Neural progenitor cell (in vitro differentiated cells): ENCODE measurements at regions not wholly inside any gene's neighbourhood (a gene's known extent, or its start where the extent isn't known, plus 50 kb on each side); places are given as distances from the start of the nearest gene placed in this dataset.

Source experiments
- DNase-seq: peaks from one replicate; pipeline ENCODE4 v3.0.0-alpha.2; 2016; ENCODE audit warnings: low spot score
- H2AFZ ChIP-seq: fragments of 200-600 bp; sonication (generic); replicated peaks from 2 replicates; pipeline ENCODE4 v1.6.1; 2016; ENCODE audit warnings: antibody characterized with exemption
- H3F3A ChIP-seq: fragments of 200-600 bp; sonication (generic); 2 replicates; pipeline ENCODE4 v1.6.1; 2016; ENCODE audit warnings: antibody characterized with exemption, low read depth
- H3K27ac ChIP-seq: fragments of 200-600 bp; sonication (generic); 2 replicates; pipeline ENCODE4 v1.5.1; 2016; ENCODE audit warnings: mild to moderate bottlenecking
- H3K27me3 ChIP-seq: fragments of 200-600 bp; sonication (generic); 2 replicates; pipeline ENCODE4 v1.6.1; 2016; ENCODE audit warnings: mild to moderate bottlenecking, moderate library complexity
- H3K36me3 ChIP-seq: fragments of 200-600 bp; sonication (generic); 2 replicates; pipeline ENCODE4 v1.5.1; 2016
- H3K4me1 ChIP-seq: fragments of 200-600 bp; sonication (generic); 2 replicates; pipeline ENCODE4 v1.6.1; 2016; ENCODE audit warnings: mixed run types
- H3K4me2 ChIP-seq: fragments of 200-600 bp; sonication (generic); 2 replicates; pipeline ENCODE4 v1.6.1; 2016
- H3K4me3 ChIP-seq: fragments of 200-600 bp; sonication (generic); 2 replicates; pipeline ENCODE4 v1.5.1; 2016
- H3K79me2 ChIP-seq: fragments of 200-600 bp; sonication (generic); 2 replicates; pipeline ENCODE4 v1.6.1; 2016; ENCODE audit warnings: low read depth
- H3K9ac ChIP-seq: fragments of 200-600 bp; sonication (generic); 2 replicates; pipeline ENCODE4 v1.6.1; 2016
- H3K9me3 ChIP-seq: fragments of 200-600 bp; sonication (generic); 2 replicates; pipeline ENCODE4 v1.5.1; 2016; ENCODE audit warnings: low read depth
- H4K20me1 ChIP-seq: fragments of 200-600 bp; sonication (generic); 2 replicates; pipeline ENCODE4 v1.6.1; 2016; ENCODE audit warnings: low read depth
- H3K27ac Mint-ChIP-seq: 3 replicates; pipeline ENCODE4 v1.8.0; 2021; ENCODE audit warnings: mixed read lengths
- H3K27me3 Mint-ChIP-seq: 2 replicates; pipeline ENCODE4 v1.8.0; 2022; ENCODE audit warnings: low read depth, mild to moderate bottlenecking, inconsistent platforms, moderate library complexity, mixed read lengths; ENCODE audit not compliant: insufficient read depth
- H3K36me3 Mint-ChIP-seq: 3 replicates; pipeline ENCODE4 v1.8.0; 2021; ENCODE audit warnings: mixed read lengths
- H3K4me1 Mint-ChIP-seq: 3 replicates; pipeline ENCODE4 v1.8.0; 2021; ENCODE audit warnings: mixed read lengths
- H3K4me3 Mint-ChIP-seq: 3 replicates; pipeline ENCODE4 v1.8.0; 2021; ENCODE audit warnings: mild to moderate bottlenecking, moderate library complexity, mixed read lengths
- H3K9me3 Mint-ChIP-seq: 3 replicates; pipeline ENCODE4 v1.8.0; 2020; ENCODE audit warnings: mixed read lengths
- CTCF ChIP-seq: fragments of 200-600 bp; sonication (generic); IDR thresholded peaks from 2 replicates; pipeline ENCODE4 v1.5.1; 2017; ENCODE audit warnings: antibody characterized with exemption, mild to moderate bottlenecking
- EZH2 ChIP-seq: fragments of 200-600 bp; sonication (generic); IDR thresholded peaks from 2 replicates; pipeline ENCODE4 v1.6.1; 2017; ENCODE audit warnings: antibody characterized with exemption, mild to moderate bottlenecking, moderate library complexity
- EZH2phosphoT487 ChIP-seq: fragments of 200-600 bp; sonication (generic); IDR thresholded peaks from 2 replicates; pipeline ENCODE4 v1.6.1; 2017; ENCODE audit warnings: antibody characterized with exemption

- Histone ChIP-seq H3K9me3 (no peaks in the 10 kb centered on the region), H3K27me3 (no peaks in the 10 kb centered on the region), H3K27ac (no peak overlapping the region), H3K79me2 (no peaks in the 10 kb centered on the region), H4K20me1 (no peaks in the 10 kb centered on the region), H3F3A (no peaks in the 10 kb centered on the region), H3K4me3 (no peak overlapping the region), H3K4me2 (no peak overlapping the region), H3K4me1 (peaks cover 2% of the 10 kb centered on the region), H3K9ac (no peak overlapping the region), H2AFZ (no peak overlapping the region), H3K36me3 (no peaks in the 10 kb centered on the region)
- H3K4me3 Mint-ChIP-seq, result no peak overlapping the region
- H3K9me3 Mint-ChIP-seq, result no peaks in the 10 kb centered on the region
- no peaks in the 10 kb centered on the region for H3K36me3 Mint-ChIP-seq
- no peak for TF ChIP-seq EZH2phosphoT487
- TF ChIP-seq EZH2, result no peak
- TF ChIP-seq CTCF, result no peak
- no peak overlapping the region for H3K27ac Mint-ChIP-seq
- H3K4me1 Mint-ChIP-seq, result no peaks in the 10 kb centered on the region
- no peak for DNase-seq
- no peaks in the 10 kb centered on the region for H3K27me3 Mint-ChIP-seq
Observed at GRCh38 chr18:4844320-4844719, 352.7 kb downstream of the AKAIN1 start.

GRCh38 chr18:4843771-4844170, 353.3 kb downstream of the AKAIN1 start:
- TF ChIP-seq EZH2phosphoT487, result no peak
- TF ChIP-seq CTCF, result no peak
- TF ChIP-seq EZH2, result no peak
- no peaks in the 10 kb centered on the region for H3K27me3 Mint-ChIP-seq

GRCh38 chr18:4842751-4843150, 354.3 kb downstream of the AKAIN1 start:
- no peak overlapping the region for H3K4me2 ChIP-seq
- no peaks in the 10 kb centered on the region for H3K9me3 ChIP-seq
- H3F3A ChIP-seq, result no peaks in the 10 kb centered on the region
- TF ChIP-seq EZH2phosphoT487 (no peak), CTCF (no peak), EZH2 (no peak)
- peaks cover 7% of the 10 kb centered on the region for H3K4me1 ChIP-seq
- DNase-seq, result no peak
- no peak overlapping the region for H3K4me3 ChIP-seq
- H3K79me2 ChIP-seq, result no peaks in the 10 kb centered on the region
- H3K27me3 Mint-ChIP-seq, result no peaks in the 10 kb centered on the region
- H3K27ac ChIP-seq, result no peak overlapping the region
- H3K36me3 ChIP-seq, result no peaks in the 10 kb centered on the region
- H4K20me1 ChIP-seq, result no peaks in the 10 kb centered on the region
- no peak overlapping the region for H3K27ac Mint-ChIP-seq
- no peaks in the 10 kb centered on the region for H3K9me3 Mint-ChIP-seq
- no peaks in the 10 kb centered on the region for H3K4me1 Mint-ChIP-seq
- no peaks in the 10 kb centered on the region for H3K27me3 ChIP-seq
- no peak overlapping the region for H3K9ac ChIP-seq
- H3K36me3 Mint-ChIP-seq, result no peaks in the 10 kb centered on the region
- no peak overlapping the region for H3K4me3 Mint-ChIP-seq
- no peak overlapping the region for H2AFZ ChIP-seq

More at GRCh38 chr18:4843771-4844170, 353.3 kb downstream of the AKAIN1 start:
- no peak overlapping the region for H3K27ac Mint-ChIP-seq
- H3K9me3 Mint-ChIP-seq, result no peaks in the 10 kb centered on the region
- H3K27me3 ChIP-seq, result no peaks in the 10 kb centered on the region
- no peak overlapping the region for H3K9ac ChIP-seq
- no peak overlapping the region for H3K4me3 ChIP-seq
- peaks cover 7% of the 10 kb centered on the region for H3K4me1 ChIP-seq
- no peak overlapping the region for H2AFZ ChIP-seq
- H3K4me1 Mint-ChIP-seq, result no peaks in the 10 kb centered on the region
- no peak overlapping the region for H3K4me2 ChIP-seq
- no peaks in the 10 kb centered on the region for H3K9me3 ChIP-seq
- no peaks in the 10 kb centered on the region for H4K20me1 ChIP-seq
- no peaks in the 10 kb centered on the region for H3K36me3 ChIP-seq
- no peak overlapping the region for H3K4me3 Mint-ChIP-seq
- H3K27ac ChIP-seq, result no peak overlapping the region
- no peaks in the 10 kb centered on the region for H3K36me3 Mint-ChIP-seq
- no peaks in the 10 kb centered on the region for H3F3A ChIP-seq
- no peaks in the 10 kb centered on the region for H3K79me2 ChIP-seq
- DNase-seq, result no peak

- no peaks in the 10 kb centered on the region for H3K79me2 ChIP-seq
- no peaks in the 10 kb centered on the region for H3K9me3 Mint-ChIP-seq
- H3K27me3 Mint-ChIP-seq, result no peaks in the 10 kb centered on the region
- no peaks in the 10 kb centered on the region for H3K4me1 Mint-ChIP-seq
- no peak overlapping the region for H3K9ac ChIP-seq
- no peak overlapping the region for H2AFZ ChIP-seq
- no peaks in the 10 kb centered on the region for H3F3A ChIP-seq
- TF ChIP-seq EZH2, result no peak
- no peak for TF ChIP-seq CTCF
- no peak for TF ChIP-seq EZH2phosphoT487
- no peaks in the 10 kb centered on the region for H3K27me3 ChIP-seq
- no peak overlapping the region for H3K4me2 ChIP-seq
- no peak for DNase-seq
- H3K27ac ChIP-seq, result no peak overlapping the region
- no peaks in the 10 kb centered on the region for H3K36me3 Mint-ChIP-seq
- H4K20me1 ChIP-seq, result no peaks in the 10 kb centered on the region
- H3K27ac Mint-ChIP-seq, result no peak overlapping the region
- H3K4me3 Mint-ChIP-seq, result no peak overlapping the region
- no peak overlapping the region for H3K4me3 ChIP-seq
- H3K4me1 ChIP-seq, result peaks cover 7% of the 10 kb centered on the region
- H3K36me3 ChIP-seq, result no peaks in the 10 kb centered on the region
- H3K9me3 ChIP-seq, result no peaks in the 10 kb centered on the region
Observed at GRCh38 chr18:4842287-4842686, 354.8 kb downstream of the AKAIN1 start.
